ENCODE measurements at regions not wholly inside any gene's neighbourhood (a gene's known extent, or its start where the extent isn't known, plus 50 kb on each side); places are given as distances from the start of the nearest gene placed in this dataset.
"Not testable (repeated sequence)": the region's sequence is repeated elsewhere in the genome, so short reads cannot be mapped to it uniquely, and the experiment has no call there.

DNA sequence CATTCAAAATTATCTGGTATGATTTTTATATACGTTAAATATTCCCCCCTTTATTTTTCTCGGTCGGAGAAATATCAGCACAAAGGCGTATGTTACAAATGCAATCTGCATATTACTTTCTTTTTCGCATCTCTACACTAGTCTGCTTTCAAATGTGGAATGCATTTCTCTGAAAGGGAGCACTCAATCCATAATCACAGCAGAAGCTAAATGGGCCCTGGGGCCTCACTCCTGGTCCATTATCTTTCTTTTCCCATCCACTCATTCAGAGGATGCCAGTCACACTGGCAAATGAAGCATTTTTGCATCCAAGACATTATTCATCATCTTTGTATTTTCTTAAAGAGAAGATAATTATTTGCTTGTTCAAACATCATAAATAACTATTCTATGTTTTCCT lies 295.2 kb upstream of the LRP1B start:
- no peak for FAIRE-seq
- Histone ChIP-seq H3K9me3 (no peaks in the 10 kb centered on the region), H3K27me3 (no peaks in the 10 kb centered on the region), H3K4me1 (no peaks in the 10 kb centered on the region), H3K36me3 (no peaks in the 10 kb centered on the region), H3K27ac (no peak overlapping the region), H3K4me3 (no peak overlapping the region)
- WGBS, 2 donors: 53 to 63% methylated on average over 5 of the region's 5 CpGs
- intact Hi-C loops (cut with DNase I): no loop called here
- TF ChIP-seq, protein P1, sequence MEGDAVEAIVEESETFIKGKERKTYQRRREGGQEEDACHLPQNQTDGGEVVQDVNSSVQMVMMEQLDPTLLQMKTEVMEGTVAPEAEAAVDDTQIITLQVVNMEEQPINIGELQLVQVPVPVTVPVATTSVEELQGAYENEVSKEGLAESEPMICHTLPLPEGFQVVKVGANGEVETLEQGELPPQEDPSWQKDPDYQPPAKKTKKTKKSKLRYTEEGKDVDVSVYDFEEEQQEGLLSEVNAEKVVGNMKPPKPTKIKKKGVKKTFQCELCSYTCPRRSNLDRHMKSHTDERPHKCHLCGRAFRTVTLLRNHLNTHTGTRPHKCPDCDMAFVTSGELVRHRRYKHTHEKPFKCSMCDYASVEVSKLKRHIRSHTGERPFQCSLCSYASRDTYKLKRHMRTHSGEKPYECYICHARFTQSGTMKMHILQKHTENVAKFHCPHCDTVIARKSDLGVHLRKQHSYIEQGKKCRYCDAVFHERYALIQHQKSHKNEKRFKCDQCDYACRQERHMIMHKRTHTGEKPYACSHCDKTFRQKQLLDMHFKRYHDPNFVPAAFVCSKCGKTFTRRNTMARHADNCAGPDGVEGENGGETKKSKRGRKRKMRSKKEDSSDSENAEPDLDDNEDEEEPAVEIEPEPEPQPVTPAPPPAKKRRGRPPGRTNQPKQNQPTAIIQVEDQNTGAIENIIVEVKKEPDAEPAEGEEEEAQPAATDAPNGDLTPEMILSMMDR (IDR thresholded peaks at IDR 0.05): no peak
- DNase-seq: no peak
- ATAC-seq: no peak

DNA sequence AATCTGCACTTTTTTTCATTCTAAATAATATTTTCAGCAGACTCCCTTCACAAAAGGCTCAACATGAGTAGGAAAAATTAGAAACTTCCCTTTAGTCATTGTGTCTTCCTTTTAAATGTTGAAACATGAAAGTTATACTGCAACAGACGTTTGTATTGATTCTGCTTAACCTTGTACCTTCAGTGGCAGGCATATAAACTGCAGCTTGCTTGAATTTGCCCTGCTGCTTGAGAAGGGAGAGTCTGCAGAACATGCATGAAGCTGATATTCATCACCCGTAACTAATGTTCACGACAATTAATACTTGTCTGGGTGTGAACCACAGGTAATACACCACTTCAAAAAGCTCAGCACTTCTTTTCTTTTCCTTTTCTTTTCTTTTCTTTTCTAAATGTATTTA lies 294.7 kb upstream of the LRP1B start:
- Histone ChIP-seq H3K4me1 (no peaks in the 10 kb centered on the region), H3K9me3 (no peaks in the 10 kb centered on the region), H3K27me3 (no peaks in the 10 kb centered on the region), H3K27ac (no peak overlapping the region), H3K36me3 (no peaks in the 10 kb centered on the region), H3K4me3 (no peak overlapping the region)
- WGBS, 2 donors: 11 to 12% methylated on average over 3 of the region's 3 CpGs
- FAIRE-seq: no peak
- TF ChIP-seq, protein P1 (IDR thresholded peaks at IDR 0.05): no peak
- DNase-seq: no peak
- intact Hi-C loops (cut with DNase I): no loop called here
- peak in 2 of 4 donors; percentile 38 to 61 for ATAC-seq

DNA sequence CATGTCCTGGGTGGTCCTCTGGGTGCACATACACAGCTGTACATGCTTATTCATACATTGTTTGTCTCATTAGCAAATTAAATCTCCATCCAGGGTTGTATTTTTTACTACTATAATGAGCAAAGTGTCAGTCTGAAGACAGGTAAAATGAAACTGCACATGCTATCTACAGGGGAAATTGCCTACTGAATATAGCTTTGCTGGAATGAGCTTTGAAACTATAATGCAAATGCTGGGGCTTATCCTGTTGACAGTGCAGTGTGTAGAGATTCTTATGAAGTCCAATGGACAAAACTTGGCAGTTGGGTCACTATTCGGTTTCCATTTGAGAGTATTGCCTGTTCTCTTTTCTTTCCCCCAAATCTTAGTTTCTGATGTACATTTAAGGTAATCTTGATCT lies 292.8 kb upstream of the LRP1B start:
- WGBS, 2 donors: 64 to 69% methylated on average over 1 of the region's 1 CpG
- H3K36me3 ChIP-seq: no peaks in the 10 kb centered on the region
- H3K9me3 ChIP-seq: no peaks in the 10 kb centered on the region
- intact Hi-C loops (cut with DNase I): no loop called here
- TF ChIP-seq, protein P1 (IDR thresholded peaks at IDR 0.05): no peak
- H3K4me3 ChIP-seq: no peak overlapping the region
- no peaks in the 10 kb centered on the region for H3K4me1 ChIP-seq
- DNase-seq: no peak
- H3K27ac ChIP-seq: no peak overlapping the region
- no peaks in the 10 kb centered on the region for H3K27me3 ChIP-seq
- no peak for FAIRE-seq
- ATAC-seq: no peak

DNA sequence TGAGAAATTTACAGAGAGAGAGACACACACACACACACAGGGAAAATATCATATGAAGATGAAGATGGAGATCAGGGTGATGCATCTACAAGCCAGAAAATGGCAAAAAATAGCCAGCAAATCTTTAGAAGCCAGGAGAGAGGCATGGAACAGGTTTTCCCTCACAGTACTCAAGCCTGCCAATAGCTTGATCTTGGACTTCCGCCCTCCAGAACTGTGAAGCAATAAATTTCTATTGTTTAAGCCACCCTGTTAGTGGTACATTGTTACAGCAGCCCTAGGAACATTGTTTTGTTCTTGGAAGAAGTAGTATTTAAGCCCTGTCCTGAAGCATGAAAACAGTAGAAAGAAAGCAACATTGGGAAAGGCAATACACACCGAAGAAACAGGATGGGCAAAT lies 292.0 kb upstream of the LRP1B start:
- H3K27ac ChIP-seq: no peak overlapping the region
- WGBS, 2 donors: 74 to 83% methylated on average over 2 of the region's 2 CpGs
- no peak for DNase-seq
- no peak overlapping the region for H3K4me3 ChIP-seq
- no peak for FAIRE-seq
- intact Hi-C loops (cut with DNase I): no loop called here
- no peaks in the 10 kb centered on the region for H3K36me3 ChIP-seq
- H3K27me3 ChIP-seq: no peaks in the 10 kb centered on the region
- TF ChIP-seq, protein P1 (IDR thresholded peaks at IDR 0.05): no peak
- ATAC-seq: no peak
- H3K4me1 ChIP-seq: no peaks in the 10 kb centered on the region
- no peaks in the 10 kb centered on the region for H3K9me3 ChIP-seq

DNA sequence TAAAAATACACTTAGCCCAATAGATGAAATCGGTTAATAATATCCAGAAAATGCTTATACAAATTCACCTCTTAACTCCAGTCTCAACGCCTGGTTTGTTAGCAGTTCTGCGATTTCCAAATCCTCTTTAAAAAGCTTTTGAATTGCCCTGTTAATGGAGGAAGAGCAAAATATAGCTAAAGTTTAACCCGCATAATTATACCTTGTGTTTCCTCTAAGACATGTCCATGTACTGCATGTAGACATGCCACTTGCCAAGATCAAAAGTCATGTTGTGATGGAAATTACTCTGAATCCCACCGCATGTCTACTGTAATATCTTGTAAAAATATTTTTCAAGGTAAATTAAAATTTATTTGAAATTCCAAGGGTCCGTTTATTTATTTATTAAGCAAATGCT lies 291.2 kb upstream of the LRP1B start:
- DNase-seq (no peak), ATAC-seq (no peak), FAIRE-seq (no peak)
- intact Hi-C loops (cut with DNase I): no loop called here
- Histone ChIP-seq H3K27me3 (no peaks in the 10 kb centered on the region), H3K4me1 (no peaks in the 10 kb centered on the region), H3K27ac (no peak overlapping the region), H3K9me3 (no peaks in the 10 kb centered on the region), H3K36me3 (no peaks in the 10 kb centered on the region), H3K4me3 (no peak overlapping the region)
- TF ChIP-seq, protein P1 (IDR thresholded peaks at IDR 0.05): no peak
- WGBS, 2 donors: 82 to 83% methylated on average over 6 of the region's 6 CpGs

DNA sequence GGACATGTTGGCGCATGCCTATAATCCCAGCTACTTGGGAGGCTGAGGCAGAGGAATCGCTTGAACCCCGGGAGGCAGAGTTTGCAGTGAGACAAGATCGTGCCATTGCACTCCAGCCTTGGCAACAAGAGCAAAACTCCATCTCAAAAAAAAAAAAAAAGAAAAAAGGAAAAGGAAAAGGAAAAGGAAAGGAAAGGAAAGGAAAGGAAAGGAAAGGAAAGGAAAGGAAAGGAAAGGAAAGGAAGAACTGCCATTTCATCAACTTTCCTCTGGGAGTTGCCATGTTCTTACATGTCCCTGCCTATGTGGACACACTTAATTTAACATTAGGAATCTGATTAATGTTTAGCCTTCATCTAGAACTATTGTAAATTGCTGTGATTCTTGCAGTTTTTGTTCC lies 287.9 kb upstream of the LRP1B start:
- 92 to 95% methylated on average over 4 of the region's 4 CpGs for WGBS, 2 donors
- H3K4me3 ChIP-seq; H3K9me3 ChIP-seq; H3K27me3 ChIP-seq; H3K36me3 ChIP-seq; H3K4me1 ChIP-seq; DNase-seq; intact Hi-C loops (cut with DNase I); FAIRE-seq; H3K27ac ChIP-seq; ATAC-seq: not testable (repeated sequence)
